IMR-90 (cell line): ENCODE measurements at regions not wholly inside any gene's neighbourhood (a gene's known extent, or its start where the extent isn't known, plus 50 kb on each side); places are given as distances from the start of the nearest gene placed in this dataset.

Source experiments
- ATAC-seq: fragments of 200-7000 bp; cut with Tn5 transposase; 2 replicates; pipeline ENCODE4 v1.9.1; 2020; ENCODE audit warnings: low read depth, mild to moderate bottlenecking, moderate library complexity
- BruUV-seq: library from RNA; stranded (reverse); fragments of 400-500 nt; replicated peaks from 2 replicates; lab custom pipeline; 2021; lab: Mats Ljungman, UMichigan
- CTCF ChIA-PET: fragments of 300-600 bp; formaldehyde crosslinking; extraction: SDS; loops from one replicate; lab custom pipeline; 2021; ENCODE audit warnings: antibody characterized with exemption; lab: Yijun Ruan, JAX
- POLR2A ChIA-PET: fragments of 300-600 bp; sonication (Branson Sonifier 250); formaldehyde crosslinking; loops from one replicate; lab custom pipeline; 2022; ENCODE audit warnings: antibody characterized with exemption; ENCODE audit not compliant: unreplicated experiment; lab: Charles Lee
- DNase-seq: peaks from one replicate; pipeline ENCODE4 v3.0.0; 2013
- H2AFZ ChIP-seq: replicated peaks from 2 replicates; pipeline ENCODE3; 2013; ENCODE audit warnings: low read length, mild to moderate bottlenecking; ENCODE audit not compliant: poor library complexity
- H2AK5ac ChIP-seq: 2 replicates; pipeline ENCODE4 v1.6.1; 2013; ENCODE audit warnings: low read depth, low read length, inconsistent platforms
- H2AK9ac ChIP-seq: replicated peaks from 2 replicates; pipeline ENCODE3; 2013; ENCODE audit warnings: mild to moderate bottlenecking, low read depth, low read length, moderate library complexity; ENCODE audit not compliant: poor library complexity
- H2BK120ac ChIP-seq: 2 replicates; pipeline ENCODE4 v1.6.1; 2013; ENCODE audit warnings: low read depth, low read length, inconsistent platforms
- H2BK15ac ChIP-seq: 3 replicates; pipeline ENCODE4 v1.6.1; 2013; ENCODE audit warnings: low read depth, low read length, inconsistent platforms
- H2BK20ac ChIP-seq: 2 replicates; pipeline ENCODE4 v1.6.1; 2013; ENCODE audit warnings: low read depth, mild to moderate bottlenecking, inconsistent platforms, low read length, moderate library complexity
- H2BK5ac ChIP-seq: 2 replicates; pipeline ENCODE4 v1.6.1; 2013; ENCODE audit warnings: mild to moderate bottlenecking, low read depth, low read length, inconsistent platforms; ENCODE audit not compliant: poor library complexity, severe bottlenecking
- H3K14ac ChIP-seq: replicated peaks from 2 replicates; pipeline ENCODE4 v1.6.1; 2013; ENCODE audit warnings: low read depth, low read length, inconsistent platforms
- H3K18ac ChIP-seq: 2 replicates; pipeline ENCODE4 v1.6.1; 2013; ENCODE audit warnings: low read depth, low read length, control low read depth
- H3K23ac ChIP-seq: 2 replicates; pipeline ENCODE4 v1.6.1; 2013; ENCODE audit warnings: low read depth, low read length, inconsistent platforms
- H3K27ac ChIP-seq: 2 replicates; pipeline ENCODE4 v1.5.1; 2013; ENCODE audit warnings: mild to moderate bottlenecking, control low read depth, low read length; ENCODE audit not compliant: insufficient read depth
- H3K27me3 ChIP-seq: 2 replicates; pipeline ENCODE4 v1.6.1; 2013; ENCODE audit warnings: low read length; ENCODE audit not compliant: control insufficient read depth, insufficient read depth
- H3K36me3 ChIP-seq: 2 replicates; pipeline ENCODE4 v1.6.1; 2013; ENCODE audit warnings: low read length, mixed read lengths; ENCODE audit not compliant: control insufficient read depth, insufficient read depth
- H3K4ac ChIP-seq: 2 replicates; pipeline ENCODE4 v1.6.1; 2013; ENCODE audit warnings: low read depth, low read length, inconsistent platforms
- H3K4me1 ChIP-seq: 2 replicates; pipeline ENCODE4 v1.6.1; 2013; ENCODE audit warnings: low read length, mixed read lengths; ENCODE audit not compliant: control insufficient read depth, insufficient read depth
- H3K4me2 ChIP-seq: 2 replicates; pipeline ENCODE4 v1.6.1; 2013; ENCODE audit warnings: low read depth, mild to moderate bottlenecking, control low read depth, low read length, moderate library complexity
- H3K4me3 ChIP-seq: 2 replicates; pipeline ENCODE4 v1.5.1; 2013; ENCODE audit warnings: low read depth, mild to moderate bottlenecking, control low read depth, low read length, moderate library complexity; ENCODE audit not compliant: insufficient read depth
- H3K56ac ChIP-seq: 2 replicates; pipeline ENCODE4 v1.6.1; 2013; ENCODE audit warnings: low read length, inconsistent platforms; ENCODE audit not compliant: insufficient read depth; ENCODE audit errors: extremely low read depth
- H3K79me1 ChIP-seq, 2 experiments: 2 replicates each; pipeline ENCODE4 v1.6.1; 2013; ENCODE audit warnings: low read length in 2 of 2, inconsistent platforms in 1 of 2, low read depth in 1 of 2
- H3K9ac ChIP-seq: 2 replicates; pipeline ENCODE4 v1.6.1; 2013; ENCODE audit warnings: low read depth, low read length, control low read depth
- H3K9me1 ChIP-seq: 2 replicates; pipeline ENCODE4 v1.6.1; 2013; ENCODE audit warnings: low read length, inconsistent platforms; ENCODE audit not compliant: insufficient read depth
- H3K9me3 ChIP-seq: 2 replicates; pipeline ENCODE4 v1.6.1; 2013; ENCODE audit warnings: low read length; ENCODE audit not compliant: control insufficient read depth, insufficient read depth
- H4K20me1 ChIP-seq: 2 replicates; pipeline ENCODE4 v1.6.1; 2013; ENCODE audit warnings: low read length, inconsistent platforms; ENCODE audit not compliant: insufficient read depth
- H4K5ac ChIP-seq: 2 replicates; pipeline ENCODE4 v1.6.1; 2013; ENCODE audit warnings: mild to moderate bottlenecking, low read depth, low read length, control low read depth
- H4K8ac ChIP-seq, 2 experiments: 2 replicates each; pipeline ENCODE4 v1.6.1; 2013; ENCODE audit warnings: low read depth in 2 of 2, low read length in 2 of 2, control low read depth in 1 of 2, inconsistent platforms in 1 of 2
- H4K91ac ChIP-seq: 2 replicates; pipeline ENCODE4 v1.6.1; 2013; ENCODE audit warnings: low read depth, low read length, inconsistent platforms; ENCODE audit not compliant: insufficient read depth
- CHD1 ChIP-seq: IDR thresholded peaks from 2 replicates; pipeline ENCODE4 v1.6.1; 2012; ENCODE audit warnings: low read depth, low read length, improper control_type of control experiment
- FOS ChIP-seq: fragments of 150-350 bp; IDR thresholded peaks from 2 replicates; pipeline ENCODE4 v1.6.1; 2016; ENCODE audit warnings: low read depth, low read length
- MAFK ChIP-seq: IDR thresholded peaks from 2 replicates; pipeline ENCODE4 v1.6.1; 2012; ENCODE audit warnings: low read depth, low read length, improper control_type of control experiment
- NFE2L2 ChIP-seq: fragments of 150-350 bp; IDR thresholded peaks from 2 replicates; pipeline ENCODE4 v1.6.1; 2016; ENCODE audit warnings: low read depth, mild to moderate bottlenecking, low read length
- RAD21 ChIP-seq: IDR thresholded peaks from 2 replicates; pipeline ENCODE4 v1.6.1; 2012; ENCODE audit warnings: low read length, improper control_type of control experiment
- RFX5 ChIP-seq: IDR thresholded peaks from 2 replicates; pipeline ENCODE4 v1.8.0; 2012; ENCODE audit warnings: low read depth, mild to moderate bottlenecking, low read length, moderate library complexity
- SMC3 ChIP-seq: fragments of 150-350 bp; IDR thresholded peaks from 2 replicates; pipeline ENCODE4 v1.6.1; 2016; ENCODE audit warnings: low read depth, mild to moderate bottlenecking, antibody characterized with exemption, low read length, moderate library complexity
- WGBS, 2 experiments: methylation state at CpG; one replicate each; pipeline versions ENCODE4 v1.1.5 to v1.1.7; 2013; ENCODE audit warnings: missing lambda C conversion rate in 2 of 2; ENCODE audit not compliant: insufficient read length in 1 of 2; ENCODE audit errors: extremely low coverage in 2 of 2; 5-methylcytosine and 5-hydroxymethylcytosine counted together
- dilution Hi-C: fragments of 300-500 bp; cut with HindIII; formaldehyde crosslinking; loops from one replicate; pipeline ENCODE4 v1.14.3; 2018; ENCODE audit warnings: low sequenced_read_pairs; ENCODE audit not compliant: unreplicated experiment
- in situ Hi-C: fragments of 300-500 bp; cut with MboI; formaldehyde crosslinking; loops from 3 replicates; pipeline ENCODE4 v1.14.3; 2019; ENCODE audit warnings: low sequenced_read_pairs, inconsistent platforms, mixed read lengths
- intact Hi-C: fragments of 100-400 bp; cut with micrococcal nuclease; formaldehyde crosslinking; loops from 2 replicates; pipeline ENCODE4 v1.10.0; 2022

DNA sequence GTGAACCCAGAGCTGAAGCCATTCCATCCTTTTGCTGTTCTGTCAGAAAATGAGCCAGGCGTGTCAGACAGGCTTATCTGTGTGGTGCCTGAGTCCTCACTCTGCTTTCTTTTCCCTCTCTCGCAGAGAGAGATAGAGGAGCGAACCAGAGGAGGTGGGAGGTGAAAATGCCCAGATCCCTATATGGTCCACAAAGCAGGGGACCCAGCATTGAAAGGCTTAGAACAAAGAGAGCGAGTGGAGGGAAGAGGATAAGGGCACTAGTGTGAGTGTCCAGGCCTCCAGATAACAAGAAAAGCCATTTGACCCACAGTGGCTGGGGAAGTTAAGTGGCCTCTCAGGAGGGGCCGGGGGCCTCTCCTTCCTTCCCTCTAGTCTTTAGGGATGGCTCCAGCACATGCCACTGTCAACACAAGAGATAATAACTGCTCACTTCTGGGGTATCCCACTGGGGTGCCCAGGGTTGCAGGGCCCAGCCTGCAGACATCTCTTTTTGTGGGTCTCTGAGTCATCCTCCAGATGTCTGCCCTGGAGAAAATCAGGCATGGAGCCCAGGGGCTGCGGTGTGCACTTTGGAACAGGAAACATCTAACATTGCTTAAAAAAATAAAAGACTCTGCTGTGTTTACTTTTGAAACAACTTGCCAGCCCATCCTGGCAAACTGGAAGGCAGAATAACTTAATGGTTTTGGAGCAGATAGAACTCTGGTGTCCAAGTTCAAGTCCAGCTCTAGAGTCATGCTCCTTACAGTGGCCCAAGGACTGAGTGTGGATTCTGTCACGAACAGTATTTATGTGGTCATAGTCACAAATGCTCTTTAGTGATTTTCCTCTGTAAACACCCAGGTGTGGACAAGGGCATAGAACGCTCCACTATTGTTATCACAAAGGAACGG, 189.5 kb downstream of the CXCL12 start:
- H2BK15ac ChIP-seq, result peak overlapping the region; percentile 19; the same call in 1 of the 3 replicates
- peaks cover 3% of the 10 kb centered on the region; the same call in 1 of the 2 replicates for H4K20me1 ChIP-seq
- H2BK20ac ChIP-seq, result peak overlapping the region; percentile 70
- peak overlapping the region; percentile 49 for H2AK9ac ChIP-seq
- peak overlapping the region; percentile 64 for H2BK120ac ChIP-seq
- no peaks in the 10 kb centered on the region for H3K79me1 ChIP-seq
- no peak overlapping the region for H3K4me3 ChIP-seq
- H3K56ac ChIP-seq, result no peak overlapping the region
- H2AFZ ChIP-seq, result no peak overlapping the region
- H3K27ac ChIP-seq, result peak overlapping the region; percentile 31; the same call in 1 of the 2 replicates
- POLR2A ChIA-PET, result no interaction called here
- H3K23ac ChIP-seq, result no peak overlapping the region
- dilution Hi-C loops (no loop called here), intact Hi-C loops (no loop called here), in situ Hi-C loops (no loop called here)
- H2AK5ac ChIP-seq, result peak overlapping the region; percentile 79
- peak overlapping the region; percentile 49 for H3K4ac ChIP-seq
- CTCF ChIA-PET, result interaction anchor here (0.5 kb wide), 1 partner anchor 114 kb away, joined by 5 read pairs; no protein-coding TSS in a partner anchor
- DNase-seq (peak; percentile 94), ATAC-seq (peak; percentile 92)
- H3K14ac ChIP-seq, result no peak overlapping the region; the same call in 1 of the 2 replicates
- H3K4me2 ChIP-seq, result peak overlapping the region; percentile 2; the same call in 1 of the 2 replicates
- H4K91ac ChIP-seq, result peak overlapping the region; percentile 63; the same call in 1 of the 2 replicates
- no CpG with 5 or more reads among the region's 9 CpGs for WGBS, 2 experiments
- no peak for TF ChIP-seq SMC3
- no peak; the same call in 1 of the 2 replicates for TF ChIP-seq RAD21
- no peak for TF ChIP-seq CHD1
- no peak for TF ChIP-seq NFE2L2
- no peak for TF ChIP-seq RFX5
- peak; percentile 67; the same call in 1 of the 2 replicates for TF ChIP-seq FOS
- TF ChIP-seq MAFK, result no peak
- H3K18ac ChIP-seq, result peak overlapping the region; percentile 11; the same call in 1 of the 2 replicates
- no peaks in the 10 kb centered on the region for H3K9me3 ChIP-seq
- H3K36me3 ChIP-seq, result no peaks in the 10 kb centered on the region
- peak overlapping the region; percentile 19; the same call in 1 of the 2 replicates for H4K5ac ChIP-seq
- BruUV-seq, result no TSS peak
- H3K9ac ChIP-seq, result 0 out of 2 replicates have a peak overlapping the region, but pooled peaks have one; percentile 0
- peaks cover 16% of the 10 kb centered on the region for H3K27me3 ChIP-seq
- H3K9me1 ChIP-seq, result peaks cover 12% of the 10 kb centered on the region
- peak overlapping the region in 1 of 2 experiments; percentile 6; a peak in 1 of 4 replicates for H4K8ac ChIP-seq
- no peak overlapping the region for H2BK5ac ChIP-seq
- peaks cover 27% of the 10 kb centered on the region for H3K4me1 ChIP-seq
